ENCODE measurements at regions not wholly inside any gene's neighbourhood (a gene's known extent, or its start where the extent isn't known, plus 50 kb on each side); places are given as distances from the start of the nearest gene placed in this dataset.

- Histone ChIP-seq H3K4me3 (no peak overlapping the region), H3K4me1 (replicated peaks) (no peaks in the 10 kb centered on the region), H3K36me3 (no peaks in the 10 kb centered on the region), H3K27ac (no peak overlapping the region), H3K9me3 (no peaks in the 10 kb centered on the region), H3K27me3 (replicated peaks; ENCODE audit: insufficient read depth) (no peaks in the 10 kb centered on the region)
- 52% methylated on average over 5 of the region's 5 CpGs for WGBS
- DNase-seq (ENCODE audit: low spot score): no peak
- TF ChIP-seq POLR2A (IDR thresholded peaks at IDR 0.05) (no peak), CTCF (IDR thresholded peaks at IDR 0.05) (no peak), POLR2AphosphoS5 (IDR thresholded peaks at IDR 0.05) (no peak)
- intact Hi-C loops (cut with DNase I): no loop called here
Observed at GRCh38 chr7:110084181-110084807, 1006.6 kb upstream of the LRRN3 start.

- WGBS: 94% methylated on average over 11 of the region's 11 CpGs
- TF ChIP-seq POLR2A (IDR thresholded peaks at IDR 0.05) (no peak), CTCF (IDR thresholded peaks at IDR 0.05) (peak in 3 of 4 experiments; percentile 15 to 25 (median 15))
- H3K4me3 ChIP-seq: no peak overlapping the region
- H3K27me3 ChIP-seq (replicated peaks; ENCODE audit: insufficient read depth): no peaks in the 10 kb centered on the region
- no peaks in the 10 kb centered on the region for H3K4me1 ChIP-seq (replicated peaks)
- no peaks in the 10 kb centered on the region for H3K36me3 ChIP-seq
- no peaks in the 10 kb centered on the region for H3K9me3 ChIP-seq
- intact Hi-C loops (cut with DNase I): no loop called here
- DNase-seq (ENCODE audit: low spot score): no peak
- no peak overlapping the region for H3K27ac ChIP-seq
Observed at GRCh38 chr7:110090110-110090820, 1000.7 kb upstream of the LRRN3 start.

GRCh38 chr7:110095372-110096052, 995.4 kb upstream of the LRRN3 start:
- intact Hi-C loops (cut with DNase I): no loop called here
- Histone ChIP-seq H3K9me3 (no peaks in the 10 kb centered on the region), H3K27me3 (replicated peaks; ENCODE audit: insufficient read depth) (no peaks in the 10 kb centered on the region), H3K36me3 (no peaks in the 10 kb centered on the region), H3K4me3 (no peak overlapping the region), H3K4me1 (replicated peaks) (no peaks in the 10 kb centered on the region), H3K27ac (no peak overlapping the region)
- TF ChIP-seq POLR2A (IDR thresholded peaks at IDR 0.05) (no peak), POLR2AphosphoS5 (IDR thresholded peaks at IDR 0.05) (no peak), CTCF (IDR thresholded peaks at IDR 0.05) (no peak)
- WGBS: 68% methylated on average over 1 of the region's 1 CpG
- DNase-seq (ENCODE audit: low spot score): no peak

GRCh38 chr7:110104243-110104642, 986.7 kb upstream of the LRRN3 start:
- H3K9me3 ChIP-seq: no peaks in the 10 kb centered on the region
- H3K4me3 ChIP-seq: no peak overlapping the region
- no peak for TF ChIP-seq CTCF (IDR thresholded peaks at IDR 0.05)
- intact Hi-C loops (cut with DNase I): no loop called here
- 84% methylated on average over 5 of the region's 5 CpGs for WGBS
- H3K27ac ChIP-seq: no peak overlapping the region
- H3K27me3 ChIP-seq (replicated peaks; ENCODE audit: insufficient read depth): no peaks in the 10 kb centered on the region
- H3K4me1 ChIP-seq (replicated peaks): no peaks in the 10 kb centered on the region
- DNase-seq (ENCODE audit: low spot score): no peak
- H3K36me3 ChIP-seq: no peaks in the 10 kb centered on the region
